MM.1S (cell line): ENCODE measurements at regions not wholly inside any gene's neighbourhood (a gene's known extent, or its start where the extent isn't known, plus 50 kb on each side); places are given as distances from the start of the nearest gene placed in this dataset.

Experiments
- CTCF ChIP-seq: fragments of 300-600 bp; sonication (generic); IDR thresholded peaks from 2 replicates; pipeline ENCODE4 v1.5.1; 2016; ENCODE audit warnings: antibody characterized with exemption, low read length, mixed read lengths
- EZH2 ChIP-seq: fragments of 300-600 bp; sonication (generic); optimal IDR thresholded peaks from 2 replicates; pipeline ENCODE3; 2017; ENCODE audit warnings: low read depth, mild to moderate bottlenecking, antibody characterized with exemption, low read length, mixed read lengths
- EZH2phosphoT487 ChIP-seq: fragments of 300-600 bp; sonication (generic); IDR thresholded peaks from 2 replicates; pipeline ENCODE4 v1.6.1; 2018; ENCODE audit warnings: antibody characterized with exemption, low read length

- TF ChIP-seq CTCF (no peak), EZH2phosphoT487 (no peak), EZH2 (no peak)
Observed at GRCh38 chr3:26343647-26344046, 278.9 kb upstream of the LRRC3B start.
